Esophagus squamous epithelium (tissue), 5 donors: ENCODE measurements at regions not wholly inside any gene's neighbourhood (a gene's known extent, or its start where the extent isn't known, plus 50 kb on each side); places are given as distances from the start of the nearest gene placed in this dataset.

Experiments used
- DNase-seq: peaks from one replicate; lab custom pipeline; 2025; lab: John Stamatoyannopoulos, UW
- H3K27ac ChIP-seq, 4 donors: fragments of 200-600 bp; sonication (generic); one replicate each; pipeline ENCODE4 v1.5.1; 2016 to 2019; ENCODE audit warnings: mild to moderate bottlenecking in 1 of 4
- H3K27me3 ChIP-seq, 4 donors: fragments of 200-600 bp; sonication (generic); 1 replicate in 3 of 4; 2 replicates in 1 of 4; pipeline versions ENCODE4 v1.5.1 to v1.6.0; 2017 to 2021; ENCODE audit warnings: antibody characterized with exemption in 1 of 4
- H3K36me3 ChIP-seq, 3 donors: fragments of 200-600 bp; sonication (generic); one replicate each; pipeline ENCODE4 v1.5.1; 2016 to 2019
- H3K4me1 ChIP-seq, 3 donors: fragments of 200-600 bp; sonication (generic); one replicate each; pipeline ENCODE4 v1.5.1; 2017 to 2019
- H3K4me3 ChIP-seq, 4 donors: fragments of 200-600 bp; sonication (generic); 1 replicate in 3 of 4; 2 replicates in 1 of 4; pipeline ENCODE4 v1.5.1; 2016 to 2019; ENCODE audit warnings: mild to moderate bottlenecking in 2 of 4, moderate library complexity in 1 of 4
- H3K9me3 ChIP-seq, 3 donors: fragments of 200-600 bp; sonication (generic); one replicate each; pipeline ENCODE4 v1.5.1; 2016 to 2019
- POLR2A ChIP-seq, 4 donors: fragments of 450-650 bp; IDR thresholded peaks; one replicate each; pipeline ENCODE4 v1.6.1; 2017; ENCODE audit warnings: antibody characterized with exemption in 4 of 4, mild to moderate bottlenecking in 4 of 4, moderate library complexity in 3 of 4
- WGBS, 2 donors: methylation state at CpG; one replicate each; pipeline ENCODE4 v1.1.5; 2018; 5-methylcytosine and 5-hydroxymethylcytosine counted together
- intact Hi-C: fragments of 100-400 bp; cut with DNase I; formaldehyde crosslinking; loops from one replicate; pipeline ENCODE4 v1.15.0; 2022
- TF ChIP-seq, protein P1 (sequence below), 6 experiments: fragments of 450-650 bp in 4 of 6; fragments of 200-600 bp in 2 of 6; sonication (generic) in 2 of 6; IDR thresholded peaks; one replicate each; pipeline ENCODE4 v1.5.1; 2016 to 2019; ENCODE audit warnings: antibody characterized with exemption in 6 of 6, mild to moderate bottlenecking in 4 of 6, moderate library complexity in 4 of 6
- donor health status: DM: yes; HTN: yes; CAD: no.

DNA sequence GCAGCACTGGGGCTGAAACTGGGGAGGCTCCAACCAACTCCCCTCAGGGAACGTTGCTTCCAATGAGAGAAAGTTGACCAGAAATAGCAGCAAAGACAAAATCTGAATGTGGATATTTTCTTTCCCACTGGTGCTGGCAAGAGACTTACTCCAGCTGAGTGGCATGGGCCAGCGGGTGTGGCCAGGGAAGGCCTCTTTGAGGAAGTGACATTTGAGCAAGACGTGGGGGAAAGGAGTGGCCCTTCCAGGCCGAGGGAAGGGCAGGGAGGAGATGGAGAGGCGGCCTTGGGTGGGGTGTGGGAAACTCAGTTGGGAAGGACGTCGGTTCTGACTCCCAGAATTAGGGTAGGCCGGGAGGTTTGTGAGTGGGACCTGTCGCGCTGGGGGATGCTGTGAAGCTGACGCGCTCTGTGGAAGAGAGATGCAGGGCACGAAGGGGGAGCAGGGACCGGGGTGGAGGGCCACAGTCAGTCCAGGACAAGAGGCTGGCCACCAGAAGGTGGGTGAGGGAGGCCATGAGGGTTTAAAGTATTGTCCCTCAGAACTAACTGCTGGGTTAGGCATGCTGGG, 96.7 kb upstream of the IKZF1 start:
- Histone ChIP-seq H3K9me3 (no peaks in the 10 kb centered on the region), H3K4me3 (no peak overlapping the region), H3K27ac (no peak overlapping the region), H3K36me3 (no peaks in the 10 kb centered on the region), H3K4me1 (no peaks in the 10 kb centered on the region), H3K27me3 (peaks cover 0 to 9% (median 0%) of the 10 kb centered on the region in 4 donors)
- DNase-seq = no peak
- no peak for TF ChIP-seq POLR2A (IDR thresholded peaks at IDR 0.05)
- TF ChIP-seq, protein P1, sequence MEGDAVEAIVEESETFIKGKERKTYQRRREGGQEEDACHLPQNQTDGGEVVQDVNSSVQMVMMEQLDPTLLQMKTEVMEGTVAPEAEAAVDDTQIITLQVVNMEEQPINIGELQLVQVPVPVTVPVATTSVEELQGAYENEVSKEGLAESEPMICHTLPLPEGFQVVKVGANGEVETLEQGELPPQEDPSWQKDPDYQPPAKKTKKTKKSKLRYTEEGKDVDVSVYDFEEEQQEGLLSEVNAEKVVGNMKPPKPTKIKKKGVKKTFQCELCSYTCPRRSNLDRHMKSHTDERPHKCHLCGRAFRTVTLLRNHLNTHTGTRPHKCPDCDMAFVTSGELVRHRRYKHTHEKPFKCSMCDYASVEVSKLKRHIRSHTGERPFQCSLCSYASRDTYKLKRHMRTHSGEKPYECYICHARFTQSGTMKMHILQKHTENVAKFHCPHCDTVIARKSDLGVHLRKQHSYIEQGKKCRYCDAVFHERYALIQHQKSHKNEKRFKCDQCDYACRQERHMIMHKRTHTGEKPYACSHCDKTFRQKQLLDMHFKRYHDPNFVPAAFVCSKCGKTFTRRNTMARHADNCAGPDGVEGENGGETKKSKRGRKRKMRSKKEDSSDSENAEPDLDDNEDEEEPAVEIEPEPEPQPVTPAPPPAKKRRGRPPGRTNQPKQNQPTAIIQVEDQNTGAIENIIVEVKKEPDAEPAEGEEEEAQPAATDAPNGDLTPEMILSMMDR (IDR thresholded peaks at IDR 0.05) = no peak
- intact Hi-C loops = loop anchor here (5.0 kb wide), 1 partner anchor 210 kb away; no protein-coding TSS in a partner anchor
- 65 to 69% methylated on average over 14 of the region's 14 CpGs for WGBS, 2 donors

- H3K36me3 ChIP-seq = no peaks in the 10 kb centered on the region
- DNase-seq = no peak
- peaks cover 0 to 9% (median 0%) of the 10 kb centered on the region in 4 donors for H3K27me3 ChIP-seq
- no peak for TF ChIP-seq POLR2A (IDR thresholded peaks at IDR 0.05)
- H3K27ac ChIP-seq = no peak overlapping the region
- intact Hi-C loops = loop anchor here (5.0 kb wide), 1 partner anchor 210 kb away; no protein-coding TSS in a partner anchor
- no peaks in the 10 kb centered on the region for H3K9me3 ChIP-seq
- 91 to 92% methylated on average over 10 to 11 of the region's 11 CpGs for WGBS, 2 donors
- no peak overlapping the region for H3K4me3 ChIP-seq
- no peaks in the 10 kb centered on the region for H3K4me1 ChIP-seq
Observed at GRCh38 chr7:50207251-50207564, 97.3 kb upstream of the IKZF1 start.

- intact Hi-C loops = loop anchor here (5.0 kb wide), 1 partner anchor 211 kb away; no protein-coding TSS in a partner anchor
- WGBS, 2 donors = 65 to 68% methylated on average over 15 to 21 of the region's 21 CpGs
Observed at GRCh38 chr7:50206453-50207250, 97.9 kb upstream of the IKZF1 start.

DNA sequence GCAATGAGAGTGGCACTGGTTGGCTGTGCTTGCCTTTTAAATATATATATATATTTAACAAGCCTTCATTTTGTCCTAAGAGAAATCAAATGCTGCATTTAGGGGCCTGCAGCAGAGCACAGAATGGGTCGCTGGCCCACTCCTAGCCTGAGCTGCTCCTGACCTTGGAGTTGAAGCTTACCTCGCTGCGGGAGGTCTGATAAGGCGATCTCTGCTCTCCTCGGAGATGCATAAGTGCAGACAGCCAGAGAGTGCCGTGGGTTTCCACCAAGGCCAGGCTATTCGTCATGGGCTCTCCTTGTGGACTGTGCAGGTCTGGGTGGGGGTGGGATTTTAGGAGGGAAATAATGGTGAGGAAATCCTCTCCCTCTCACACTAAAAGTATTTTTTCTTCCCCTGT, 99.5 kb upstream of the IKZF1 start:
- H3K4me1 ChIP-seq = no peaks in the 10 kb centered on the region
- WGBS, 2 donors = 58 to 81% methylated on average over 5 to 7 of the region's 7 CpGs
- DNase-seq = no peak
- no peaks in the 10 kb centered on the region for H3K9me3 ChIP-seq
- H3K4me3 ChIP-seq = no peak overlapping the region
- H3K27ac ChIP-seq = no peak overlapping the region
- no peaks in the 10 kb centered on the region for H3K36me3 ChIP-seq
- peaks cover 0 to 9% (median 0%) of the 10 kb centered on the region in 4 donors for H3K27me3 ChIP-seq
- TF ChIP-seq, protein P1 (IDR thresholded peaks at IDR 0.05) = no peak
- TF ChIP-seq POLR2A (IDR thresholded peaks at IDR 0.05) = no peak
- intact Hi-C loops = loop anchor here (5.0 kb wide), 1 partner anchor 212 kb away; no protein-coding TSS in a partner anchor

More at GRCh38 chr7:50206453-50207250, 97.9 kb upstream of the IKZF1 start:
- Histone ChIP-seq H3K36me3 (no peaks in the 10 kb centered on the region), H3K27me3 (peaks cover 0 to 9% (median 0%) of the 10 kb centered on the region in 4 donors), H3K27ac (no peak overlapping the region), H3K4me1 (no peaks in the 10 kb centered on the region), H3K9me3 (no peaks in the 10 kb centered on the region), H3K4me3 (no peak overlapping the region)
- DNase-seq = no peak
- no peak for TF ChIP-seq POLR2A (IDR thresholded peaks at IDR 0.05)
- TF ChIP-seq, protein P1 (IDR thresholded peaks at IDR 0.05) = no peak

DNA sequence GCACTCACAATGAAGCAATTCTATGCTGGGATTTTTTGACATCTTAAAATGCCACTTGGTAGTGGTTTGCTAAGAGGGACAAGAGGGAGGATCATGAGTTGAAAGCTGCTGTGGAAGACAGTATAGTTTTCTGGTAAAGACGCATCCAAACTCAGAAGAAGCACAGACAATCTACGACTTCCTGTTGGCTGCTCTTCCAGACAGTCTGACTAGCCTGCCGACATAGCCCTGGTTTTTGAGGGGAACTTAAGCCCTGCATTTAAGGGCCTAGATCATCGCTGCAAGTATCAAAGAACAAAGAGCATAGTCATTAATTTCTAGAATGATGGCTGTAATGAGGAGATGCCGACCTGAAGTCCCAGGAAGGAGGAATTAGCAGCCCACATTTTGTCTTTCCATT, 99.9 kb upstream of the IKZF1 start:
- no peaks in the 10 kb centered on the region for H3K4me1 ChIP-seq
- peaks cover 0 to 9% (median 0%) of the 10 kb centered on the region in 4 donors for H3K27me3 ChIP-seq
- DNase-seq = no peak
- H3K27ac ChIP-seq = no peak overlapping the region
- WGBS, 2 donors = 57% methylated on average over 5 of the region's 5 CpGs
- intact Hi-C loops = no loop called here
- no peaks in the 10 kb centered on the region for H3K9me3 ChIP-seq
- no peak overlapping the region for H3K4me3 ChIP-seq
- H3K36me3 ChIP-seq = no peaks in the 10 kb centered on the region
- no peak for TF ChIP-seq POLR2A (IDR thresholded peaks at IDR 0.05)
- TF ChIP-seq, protein P1 (IDR thresholded peaks at IDR 0.05) = no peak
